Colonic mucosa (tissue), 4 donors: ENCODE measurements at regions not wholly inside any gene's neighbourhood (a gene's known extent, or its start where the extent isn't known, plus 50 kb on each side); places are given as distances from the start of the nearest gene placed in this dataset.

ENCODE experiments used
- DNase-seq: peaks from one replicate; pipeline ENCODE4 v3.0.0-alpha.2; 2020
- H3K27ac ChIP-seq: fragments of 200-600 bp; one replicate; pipeline ENCODE4 v1.8.0; 2021
- H3K27me3 ChIP-seq: fragments of 200-600 bp; one replicate; pipeline ENCODE4 v1.8.0; 2021
- H3K36me3 ChIP-seq: fragments of 200-600 bp; one replicate; pipeline ENCODE4 v1.8.0; 2021
- H3K4me1 ChIP-seq: fragments of 200-600 bp; one replicate; pipeline ENCODE4 v1.8.0; 2021; ENCODE audit warnings: mild to moderate bottlenecking
- H3K4me3 ChIP-seq: fragments of 200-600 bp; one replicate; pipeline ENCODE4 v1.8.0; 2021
- H3K9ac ChIP-seq, 2 donors: one replicate each; pipeline ENCODE4 v1.7.0; 2013; ENCODE audit warnings: control low read depth in 2 of 2, low read depth in 2 of 2, low read length in 2 of 2
- H3K9me3 ChIP-seq: fragments of 200-600 bp; one replicate; pipeline ENCODE4 v1.8.0; 2021
- CTCF ChIP-seq: fragments of 200-600 bp; IDR thresholded peaks from one replicate; pipeline ENCODE4 v1.8.0; 2022; ENCODE audit warnings: antibody characterized with exemption, mild to moderate bottlenecking
- intact Hi-C: fragments of 100-400 bp; cut with DNase I; formaldehyde crosslinking; loops from one replicate; pipeline ENCODE4 v1.14.1; 2022
- donor health status: healthy.
- donor health status: DM: no; HTN: no; CAD: no.
- donor health status: DM: no; HTN: no; CAD: no.

- DNase-seq = no peak
- Histone ChIP-seq H3K27ac (no peak overlapping the region), H3K9ac (no peak overlapping the region), H3K9me3 (no peaks in the 10 kb centered on the region), H3K27me3 (no peaks in the 10 kb centered on the region), H3K4me1 (no peaks in the 10 kb centered on the region), H3K4me3 (no peak overlapping the region), H3K36me3 (no peaks in the 10 kb centered on the region)
- intact Hi-C loops = no loop called here
- TF ChIP-seq CTCF = no peak
These were observed 428.7 kb downstream of the RERGL start for GRCh38 chr12:17661250-17661649.

GRCh38 chr12:17652436-17652835 is 437.6 kb downstream of the RERGL start:
- no peaks in the 10 kb centered on the region for H3K27me3 ChIP-seq
- H3K9me3 ChIP-seq = no peaks in the 10 kb centered on the region
- H3K4me3 ChIP-seq = no peak overlapping the region
- intact Hi-C loops = no loop called here
- H3K27ac ChIP-seq = no peak overlapping the region
- no peaks in the 10 kb centered on the region for H3K36me3 ChIP-seq
- no peaks in the 10 kb centered on the region for H3K4me1 ChIP-seq
- no peak for DNase-seq
- no peak overlapping the region for H3K9ac ChIP-seq
- TF ChIP-seq CTCF = no peak

GRCh38 chr12:17642340-17642650 is 447.7 kb downstream of the RERGL start:
- Histone ChIP-seq H3K27ac (no peak overlapping the region), H3K4me1 (no peaks in the 10 kb centered on the region), H3K4me3 (no peak overlapping the region), H3K9me3 (no peaks in the 10 kb centered on the region), H3K27me3 (no peaks in the 10 kb centered on the region), H3K36me3 (no peaks in the 10 kb centered on the region), H3K9ac (no peak overlapping the region)
- no peak for DNase-seq
- TF ChIP-seq CTCF = no peak
- intact Hi-C loops = loop anchor here (5.0 to 10.0 kb wide), 2 partner anchors 705 to 1257 kb away; no protein-coding TSS in a partner anchor

- Histone ChIP-seq H3K9me3 (no peaks in the 10 kb centered on the region), H3K27ac (no peak overlapping the region), H3K4me1 (no peaks in the 10 kb centered on the region), H3K27me3 (no peaks in the 10 kb centered on the region), H3K9ac (no peak overlapping the region), H3K4me3 (no peak overlapping the region), H3K36me3 (no peaks in the 10 kb centered on the region)
- DNase-seq = no peak
- TF ChIP-seq CTCF = no peak
- intact Hi-C loops = loop anchor here (5.0 to 10.0 kb wide), 2 partner anchors 703 to 1256 kb away; no protein-coding TSS in a partner anchor
These were observed 449.4 kb downstream of the RERGL start for GRCh38 chr12:17640615-17641014.

- H3K9me3 ChIP-seq = no peaks in the 10 kb centered on the region
- TF ChIP-seq CTCF = no peak
- no peak overlapping the region for H3K4me3 ChIP-seq
These were observed 471.2 kb downstream of the RERGL start for GRCh38 chr12:17618831-17619230.

GRCh38 chr12:17609701-17610100 is 480.3 kb downstream of the RERGL start:
- H3K36me3 ChIP-seq = no peaks in the 10 kb centered on the region
- no peak overlapping the region for H3K4me3 ChIP-seq
- H3K27ac ChIP-seq = no peak overlapping the region
- no peak for TF ChIP-seq CTCF
- intact Hi-C loops = no loop called here
- no peaks in the 10 kb centered on the region for H3K4me1 ChIP-seq
- no peak for DNase-seq
- no peaks in the 10 kb centered on the region for H3K9me3 ChIP-seq
- H3K9ac ChIP-seq = no peak overlapping the region
- no peaks in the 10 kb centered on the region for H3K27me3 ChIP-seq

More at GRCh38 chr12:17618831-17619230, 471.2 kb downstream of the RERGL start:
- Histone ChIP-seq H3K9ac (no peak overlapping the region), H3K36me3 (no peaks in the 10 kb centered on the region), H3K4me1 (no peaks in the 10 kb centered on the region), H3K27me3 (no peaks in the 10 kb centered on the region), H3K27ac (no peak overlapping the region)
- intact Hi-C loops = no loop called here
- no peak for DNase-seq
